MM.1S (cell line): ENCODE measurements at regions not wholly inside any gene's neighbourhood (a gene's known extent, or its start where the extent isn't known, plus 50 kb on each side); places are given as distances from the start of the nearest gene placed in this dataset.

Experiments
- DNase-seq: peaks from one replicate; pipeline ENCODE4 v3.0.0-alpha.2; 2015
- H2AFZ ChIP-seq: fragments of 300-600 bp; sonication (generic); 2 replicates; pipeline ENCODE4 v1.6.0; 2016; ENCODE audit warnings: antibody characterized with exemption, low read length
- H3F3A ChIP-seq: fragments of 300-600 bp; sonication (generic); 2 replicates; pipeline ENCODE4 v1.6.1; 2016; ENCODE audit warnings: mild to moderate bottlenecking, antibody characterized with exemption, low read length, moderate library complexity, mixed read lengths; ENCODE audit not compliant: insufficient read depth
- H3K27ac ChIP-seq: fragments of 300-600 bp; sonication (generic); 2 replicates; pipeline ENCODE4 v1.5.1; 2016; ENCODE audit warnings: mild to moderate bottlenecking, low read length
- H3K27me3 ChIP-seq: fragments of 300-600 bp; sonication (generic); replicated peaks from 2 replicates; pipeline ENCODE4 v1.6.0; 2016; ENCODE audit warnings: low read length; ENCODE audit not compliant: insufficient read depth
- H3K36me3 ChIP-seq: fragments of 300-600 bp; sonication (generic); replicated peaks from 2 replicates; pipeline ENCODE4 v1.6.1; 2016; ENCODE audit warnings: mild to moderate bottlenecking, low read length, mixed read lengths; ENCODE audit not compliant: insufficient read depth
- H3K4me1 ChIP-seq: fragments of 300-600 bp; sonication (generic); 2 replicates; pipeline ENCODE4 v1.6.1; 2016; ENCODE audit warnings: low read length, mixed read lengths
- H3K4me2 ChIP-seq: fragments of 300-600 bp; sonication (generic); 2 replicates; pipeline ENCODE4 v1.6.0; 2016; ENCODE audit warnings: low read depth, low read length
- H3K4me3 ChIP-seq: fragments of 300-600 bp; sonication (generic); 2 replicates; pipeline ENCODE4 v1.5.1; 2016; ENCODE audit warnings: low read length, mixed read lengths
- H3K79me2 ChIP-seq: fragments of 300-600 bp; sonication (generic); 2 replicates; pipeline ENCODE4 v1.6.1; 2016; ENCODE audit warnings: mixed run types, low read length, mixed read lengths
- H3K9ac ChIP-seq: fragments of 300-600 bp; sonication (generic); 2 replicates; pipeline ENCODE4 v1.6.1; 2016; ENCODE audit warnings: low read length, mixed read lengths
- H3K9me2 ChIP-seq: fragments of 300-600 bp; sonication (generic); replicated peaks from 2 replicates; pipeline ENCODE4 v1.6.1; 2016; ENCODE audit warnings: mild to moderate bottlenecking, low read length, mixed read lengths; ENCODE audit not compliant: insufficient read depth
- H3K9me3 ChIP-seq: fragments of 300-600 bp; sonication (generic); replicated peaks from 2 replicates; pipeline ENCODE4 v1.6.1; 2016; ENCODE audit warnings: mild to moderate bottlenecking, low read length, mixed read lengths; ENCODE audit not compliant: insufficient read depth
- H4K20me1 ChIP-seq: fragments of 300-600 bp; sonication (generic); 2 replicates; pipeline ENCODE4 v1.6.1; 2016; ENCODE audit warnings: mild to moderate bottlenecking, low read length, moderate library complexity, mixed read lengths; ENCODE audit not compliant: insufficient read depth
- EZH2 ChIP-seq: fragments of 300-600 bp; sonication (generic); optimal IDR thresholded peaks from 2 replicates; pipeline ENCODE3; 2017; ENCODE audit warnings: low read depth, mild to moderate bottlenecking, antibody characterized with exemption, low read length, mixed read lengths
- EZH2phosphoT487 ChIP-seq: fragments of 300-600 bp; sonication (generic); IDR thresholded peaks from 2 replicates; pipeline ENCODE4 v1.6.1; 2018; ENCODE audit warnings: antibody characterized with exemption, low read length
- TF ChIP-seq, protein P1 (sequence below): fragments of 300-600 bp; sonication (generic); IDR thresholded peaks from 2 replicates; pipeline ENCODE4 v1.5.1; 2016; ENCODE audit warnings: antibody characterized with exemption, low read length, mixed read lengths

GRCh38 chr2:134083548-134083947 is 170.3 kb upstream of the MGAT5 start:
- DNase-seq = no peak

GRCh38 chr2:134086594-134087219 is 167.2 kb upstream of the MGAT5 start:
- no peaks in the 10 kb centered on the region for H3K36me3 ChIP-seq
- H3K9me2 ChIP-seq = no peaks in the 10 kb centered on the region
- no peaks in the 10 kb centered on the region for H3K9me3 ChIP-seq
- peak overlapping the region; percentile 40 for H3K9ac ChIP-seq
- TF ChIP-seq, protein P1, sequence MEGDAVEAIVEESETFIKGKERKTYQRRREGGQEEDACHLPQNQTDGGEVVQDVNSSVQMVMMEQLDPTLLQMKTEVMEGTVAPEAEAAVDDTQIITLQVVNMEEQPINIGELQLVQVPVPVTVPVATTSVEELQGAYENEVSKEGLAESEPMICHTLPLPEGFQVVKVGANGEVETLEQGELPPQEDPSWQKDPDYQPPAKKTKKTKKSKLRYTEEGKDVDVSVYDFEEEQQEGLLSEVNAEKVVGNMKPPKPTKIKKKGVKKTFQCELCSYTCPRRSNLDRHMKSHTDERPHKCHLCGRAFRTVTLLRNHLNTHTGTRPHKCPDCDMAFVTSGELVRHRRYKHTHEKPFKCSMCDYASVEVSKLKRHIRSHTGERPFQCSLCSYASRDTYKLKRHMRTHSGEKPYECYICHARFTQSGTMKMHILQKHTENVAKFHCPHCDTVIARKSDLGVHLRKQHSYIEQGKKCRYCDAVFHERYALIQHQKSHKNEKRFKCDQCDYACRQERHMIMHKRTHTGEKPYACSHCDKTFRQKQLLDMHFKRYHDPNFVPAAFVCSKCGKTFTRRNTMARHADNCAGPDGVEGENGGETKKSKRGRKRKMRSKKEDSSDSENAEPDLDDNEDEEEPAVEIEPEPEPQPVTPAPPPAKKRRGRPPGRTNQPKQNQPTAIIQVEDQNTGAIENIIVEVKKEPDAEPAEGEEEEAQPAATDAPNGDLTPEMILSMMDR = no peak
- no peak for TF ChIP-seq EZH2phosphoT487
- no peak for TF ChIP-seq EZH2
- H3K4me3 ChIP-seq = peak overlapping the region; percentile 31; the same call in 1 of the 2 replicates
- H3K4me1 ChIP-seq = peaks cover 17% of the 10 kb centered on the region
- H2AFZ ChIP-seq = peak overlapping the region; percentile 63
- peak overlapping the region; percentile 83 for H3K4me2 ChIP-seq
- peak; percentile 37 for DNase-seq
- H3K27ac ChIP-seq = peak overlapping the region; percentile 78
- 0 out of 2 replicates have a peak, but pooled peaks cover 11% of the 10 kb centered on the region for H3F3A ChIP-seq
- H4K20me1 ChIP-seq = no peaks in the 10 kb centered on the region
- no peaks in the 10 kb centered on the region for H3K79me2 ChIP-seq
- H3K27me3 ChIP-seq = no peaks in the 10 kb centered on the region

More at GRCh38 chr2:134083548-134083947, 170.3 kb upstream of the MGAT5 start:
- H3K9ac ChIP-seq = no peak overlapping the region
- no peaks in the 10 kb centered on the region for H3K9me2 ChIP-seq
- H3K4me2 ChIP-seq = no peak overlapping the region
- no peaks in the 10 kb centered on the region for H3K9me3 ChIP-seq
- no peak overlapping the region for H3K27ac ChIP-seq
- no peaks in the 10 kb centered on the region for H3K36me3 ChIP-seq
- H3K4me3 ChIP-seq = no peak overlapping the region
- H2AFZ ChIP-seq = no peak overlapping the region
- H3K79me2 ChIP-seq = no peaks in the 10 kb centered on the region
- no peaks in the 10 kb centered on the region for H4K20me1 ChIP-seq
- TF ChIP-seq, protein P1 = no peak
- no peak for TF ChIP-seq EZH2phosphoT487
- no peak for TF ChIP-seq EZH2
- H3F3A ChIP-seq = 0 out of 2 replicates have a peak, but pooled peaks cover 11% of the 10 kb centered on the region
- H3K27me3 ChIP-seq = no peaks in the 10 kb centered on the region
- peaks cover 17% of the 10 kb centered on the region for H3K4me1 ChIP-seq

DNA sequence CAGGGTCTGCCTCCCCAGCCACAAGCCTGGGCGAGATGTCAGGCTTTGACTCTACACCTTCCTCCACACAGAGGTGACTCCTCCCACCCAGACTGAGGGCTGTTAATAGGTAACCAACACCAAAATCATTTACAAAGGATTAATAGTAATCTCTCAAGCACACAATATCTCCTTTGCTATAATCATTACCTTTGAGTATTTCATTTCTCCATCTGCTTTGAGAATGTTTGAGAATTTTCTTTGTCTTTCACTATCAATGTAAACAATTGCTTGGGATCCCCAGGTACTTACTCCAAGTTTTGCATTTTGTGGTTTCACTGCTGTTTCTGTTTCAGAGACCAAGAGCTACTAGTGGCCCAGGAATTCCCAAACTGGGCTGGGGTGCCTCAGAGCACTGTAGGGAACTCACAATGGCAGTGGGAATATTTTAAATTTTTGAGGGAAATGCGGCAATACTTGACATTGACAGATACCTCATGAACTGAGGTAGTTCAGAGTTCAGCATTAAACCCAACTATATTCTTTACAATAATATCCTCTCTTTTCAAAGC is 166.4 kb upstream of the MGAT5 start:
- H3K9me2 ChIP-seq = no peaks in the 10 kb centered on the region
- H3K27ac ChIP-seq = peak overlapping the region; percentile 78
- no peaks in the 10 kb centered on the region for H4K20me1 ChIP-seq
- H3K79me2 ChIP-seq = no peaks in the 10 kb centered on the region
- peak overlapping the region; percentile 31; the same call in 1 of the 2 replicates for H3K4me3 ChIP-seq
- H2AFZ ChIP-seq = peak overlapping the region; percentile 63
- H3K27me3 ChIP-seq = no peaks in the 10 kb centered on the region
- TF ChIP-seq, protein P1 = no peak
- TF ChIP-seq EZH2 = no peak
- no peak for TF ChIP-seq EZH2phosphoT487
- peak; percentile 57 for DNase-seq
- peak overlapping the region; percentile 83 for H3K4me2 ChIP-seq
- peak overlapping the region; percentile 40 for H3K9ac ChIP-seq
- no peaks in the 10 kb centered on the region for H3K9me3 ChIP-seq
- H3K36me3 ChIP-seq = no peaks in the 10 kb centered on the region
- H3K4me1 ChIP-seq = peaks cover 17% of the 10 kb centered on the region
- 0 out of 2 replicates have a peak, but pooled peaks cover 11% of the 10 kb centered on the region for H3F3A ChIP-seq
